ENCODE measurements at regions not wholly inside any gene's neighbourhood (a gene's known extent, or its start where the extent isn't known, plus 50 kb on each side); places are given as distances from the start of the nearest gene placed in this dataset.

GRCh38 chr4:124807421-124807820 is 94.9 kb upstream of the ANKRD50 start:
- no peak for DNase-seq (ENCODE audit: low spot score)

- DNase-seq (ENCODE audit: low spot score), result peak; percentile 80
Observed at GRCh38 chr4:124806403-124806802, 93.9 kb upstream of the ANKRD50 start.

- DNase-seq (ENCODE audit: low spot score), result peak; percentile 55
Observed at GRCh38 chr4:124804584-124804983, 92.1 kb upstream of the ANKRD50 start.

- no peak for DNase-seq (ENCODE audit: low spot score)
Observed at GRCh38 chr4:124804041-124804440, 91.5 kb upstream of the ANKRD50 start.

GRCh38 chr4:124803641-124804040 is 91.1 kb upstream of the ANKRD50 start:
- peak; percentile 48 for DNase-seq (ENCODE audit: low spot score)

- no peak for DNase-seq (ENCODE audit: low spot score)
Observed at GRCh38 chr4:124803026-124803425, 90.5 kb upstream of the ANKRD50 start.

- DNase-seq (ENCODE audit: low spot score), result no peak
Observed at GRCh38 chr4:124797223-124797622, 84.7 kb upstream of the ANKRD50 start.

- no peak for DNase-seq (ENCODE audit: low spot score)
Observed at GRCh38 chr4:124790471-124790870, 77.9 kb upstream of the ANKRD50 start.

- DNase-seq (ENCODE audit: low spot score), result no peak
Observed at GRCh38 chr4:124786634-124787033, 74.1 kb upstream of the ANKRD50 start.

GRCh38 chr4:124785645-124786044 is 73.1 kb upstream of the ANKRD50 start:
- DNase-seq (ENCODE audit: low spot score), result no peak

GRCh38 chr4:124783847-124784246 is 71.3 kb upstream of the ANKRD50 start:
- no peak for DNase-seq (ENCODE audit: low spot score)

GRCh38 chr4:124777007-124777406 is 64.5 kb upstream of the ANKRD50 start:
- DNase-seq (ENCODE audit: low spot score), result no peak

- DNase-seq (ENCODE audit: low spot score), result no peak
Observed at GRCh38 chr4:124768596-124769365, 56.2 kb upstream of the ANKRD50 start.

- no peak for DNase-seq (ENCODE audit: low spot score)
Observed at GRCh38 chr4:124762956-124763355, 50.4 kb upstream of the ANKRD50 start.

All from kidney tubule cell (primary cell).